ENCODE measurements at regions not wholly inside any gene's neighbourhood (a gene's known extent, or its start where the extent isn't known, plus 50 kb on each side); places are given as distances from the start of the nearest gene placed in this dataset.
A peak's percentile ranks its signal among the peaks of the same experiment; 100 is the strongest.

GRCh38 chr9:529731-530130 is 311.8 kb upstream of the DMRT1 start:
- H3K36me3 ChIP-seq, result no peaks in the 10 kb centered on the region
- no peaks in the 10 kb centered on the region for H3K9me3 ChIP-seq
- no peak for TF ChIP-seq CTCF (IDR thresholded peaks at IDR 0.05)
- ATAC-seq (ENCODE audit: insufficient number of reproducible peaks, low FRiP score, low read depth), result no peak
- peaks cover 15 to 45% of the 10 kb centered on the region in 2 donors for H3K4me1 ChIP-seq (ENCODE audit: control insufficient read depth in 1 of 2, low read depth in 2 of 2)
- no peak overlapping the region for H3K27ac ChIP-seq
- H3K4me3 ChIP-seq, result no peak overlapping the region
- H3K27me3 ChIP-seq (replicated peaks; ENCODE audit: insufficient read depth), result no peaks in the 10 kb centered on the region
- no peak for DNase-seq (ENCODE audit: low spot score)

GRCh38 chr9:530681-531080 is 310.8 kb upstream of the DMRT1 start:
- no peaks in the 10 kb centered on the region for H3K9me3 ChIP-seq
- H3K4me3 ChIP-seq, result no peak overlapping the region
- no peaks in the 10 kb centered on the region for H3K27me3 ChIP-seq (replicated peaks; ENCODE audit: insufficient read depth)
- DNase-seq (ENCODE audit: low spot score), result peak; percentile 28
- peaks cover 19 to 53% of the 10 kb centered on the region in 2 donors for H3K4me1 ChIP-seq (ENCODE audit: control insufficient read depth in 1 of 2, low read depth in 2 of 2)
- no peak for TF ChIP-seq CTCF (IDR thresholded peaks at IDR 0.05)
- no peaks in the 10 kb centered on the region for H3K36me3 ChIP-seq
- H3K27ac ChIP-seq, result peak overlapping the region; percentile 75 to 76
- ATAC-seq (ENCODE audit: insufficient number of reproducible peaks, low FRiP score, low read depth), result no peak

- Histone ChIP-seq H3K4me1 (ENCODE audit: control insufficient read depth in 1 of 2, low read depth in 2 of 2) (peaks cover 19 to 72% of the 10 kb centered on the region in 2 donors), H3K27ac (peak overlapping the region; percentile 45 to 76), H3K9me3 (no peaks in the 10 kb centered on the region), H3K27me3 (replicated peaks; ENCODE audit: insufficient read depth) (no peaks in the 10 kb centered on the region), H3K4me3 (no peak overlapping the region), H3K36me3 (no peaks in the 10 kb centered on the region)
- ATAC-seq (ENCODE audit: insufficient number of reproducible peaks, low FRiP score, low read depth) (no peak), DNase-seq (ENCODE audit: low spot score) (no peak)
- TF ChIP-seq CTCF (IDR thresholded peaks at IDR 0.05), result no peak
These were observed 308.8 kb upstream of the DMRT1 start for GRCh38 chr9:532707-533106.

DNA sequence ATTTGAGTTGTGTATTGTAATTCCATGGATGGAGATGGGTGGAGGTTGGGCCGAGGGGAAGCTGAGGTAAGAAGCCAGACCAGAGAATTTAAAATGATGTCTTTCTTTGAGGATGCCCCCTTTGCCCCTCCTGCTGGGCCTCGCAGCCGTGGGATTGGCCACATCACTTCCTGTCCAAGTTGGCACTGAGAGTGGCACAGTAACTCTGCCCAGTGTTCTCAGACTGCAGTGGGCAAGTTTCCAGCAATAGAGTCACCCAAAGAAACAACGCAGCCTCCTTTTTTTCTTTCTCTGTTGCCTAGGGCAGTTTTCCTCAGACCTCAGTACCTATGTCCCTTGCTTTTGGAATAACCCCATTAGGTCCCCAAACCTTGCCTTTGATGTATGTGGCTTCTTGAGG is 306.6 kb upstream of the DMRT1 start:
- Histone ChIP-seq H3K27ac (peak overlapping the region; percentile 59 to 74), H3K9me3 (no peaks in the 10 kb centered on the region), H3K4me3 (peak overlapping the region; percentile 47), H3K27me3 (replicated peaks; ENCODE audit: insufficient read depth) (no peaks in the 10 kb centered on the region), H3K4me1 (ENCODE audit: control insufficient read depth in 1 of 2, low read depth in 2 of 2) (peaks cover 19 to 73% of the 10 kb centered on the region in 2 donors), H3K36me3 (no peaks in the 10 kb centered on the region)
- peak; percentile 84 for ATAC-seq (ENCODE audit: insufficient number of reproducible peaks, low FRiP score, low read depth)
- TF ChIP-seq CTCF (IDR thresholded peaks at IDR 0.05), result no peak
- peak; percentile 61 for DNase-seq (ENCODE audit: low spot score)

DNA sequence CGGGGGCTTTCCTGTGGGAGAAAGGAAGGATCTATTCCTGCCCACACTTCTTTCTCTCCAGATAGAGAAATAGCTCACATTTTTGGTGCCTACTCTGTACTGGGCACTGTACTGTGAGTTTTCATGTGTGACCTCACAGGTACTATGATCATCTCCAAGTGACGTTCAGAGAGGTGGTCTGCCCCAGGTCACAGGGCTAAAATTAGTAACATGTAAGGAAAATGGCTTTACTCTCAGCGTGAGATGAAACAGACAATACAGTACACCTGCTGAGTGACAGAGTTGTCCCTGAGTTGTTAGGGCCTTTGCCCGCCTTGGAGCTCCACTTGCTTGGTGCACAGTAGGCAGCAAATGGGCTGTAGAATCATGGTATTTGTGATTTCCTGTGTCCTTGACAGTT is 306.1 kb upstream of the DMRT1 start:
- H3K4me3 ChIP-seq, result peak overlapping the region; percentile 47
- H3K27me3 ChIP-seq (replicated peaks; ENCODE audit: insufficient read depth), result no peaks in the 10 kb centered on the region
- ATAC-seq (ENCODE audit: insufficient number of reproducible peaks, low FRiP score, low read depth) (peak; percentile 11), DNase-seq (ENCODE audit: low spot score) (no peak)
- no peak for TF ChIP-seq CTCF (IDR thresholded peaks at IDR 0.05)
- H3K36me3 ChIP-seq, result no peaks in the 10 kb centered on the region
- H3K27ac ChIP-seq, result peak overlapping the region; percentile 59 to 74
- H3K9me3 ChIP-seq, result no peaks in the 10 kb centered on the region
- peaks cover 19 to 72% of the 10 kb centered on the region in 2 donors for H3K4me1 ChIP-seq (ENCODE audit: control insufficient read depth in 1 of 2, low read depth in 2 of 2)

Data from thoracic aorta (tissue), 2 donors.